ENCODE measurements at regions not wholly inside any gene's neighbourhood (a gene's known extent, or its start where the extent isn't known, plus 50 kb on each side); places are given as distances from the start of the nearest gene placed in this dataset.

DNA sequence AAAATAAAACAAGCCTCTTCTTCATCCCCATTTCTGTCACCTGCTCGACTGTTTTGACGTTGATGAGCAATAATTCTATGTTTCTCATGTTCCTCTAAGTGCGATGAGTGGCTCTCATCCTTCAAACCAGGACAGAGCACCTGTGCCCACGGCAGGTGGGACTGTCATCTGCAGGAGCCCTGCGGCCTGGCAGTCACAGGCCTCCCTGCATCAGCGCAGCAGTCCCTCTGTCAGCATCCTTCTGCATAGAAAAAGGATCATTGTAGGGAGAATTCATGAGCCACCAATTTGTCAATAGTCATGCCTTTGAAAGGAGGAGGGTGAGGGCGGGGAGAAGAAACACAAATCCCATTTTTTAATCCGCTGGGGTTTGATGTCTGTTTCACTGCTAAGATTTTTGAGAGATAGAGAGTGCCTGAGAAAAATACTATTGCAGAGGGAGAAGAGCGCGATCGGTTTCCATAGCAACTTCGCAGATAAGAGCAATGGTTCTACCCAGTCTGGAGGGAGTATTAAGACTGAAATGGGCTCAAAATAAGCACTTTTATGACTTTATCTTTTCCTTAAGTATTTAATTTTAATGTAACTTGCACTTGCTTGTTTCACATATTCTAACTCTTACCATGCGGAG, 234.3 kb upstream of the NCKAP5 start:
- no peak overlapping the region for H2AK5ac ChIP-seq (ENCODE audit: insufficient read length, low read length)
- H4K8ac ChIP-seq (replicated peaks; ENCODE audit: insufficient read length, low read depth, low read length), result no peak overlapping the region
- TF ChIP-seq, protein P1, sequence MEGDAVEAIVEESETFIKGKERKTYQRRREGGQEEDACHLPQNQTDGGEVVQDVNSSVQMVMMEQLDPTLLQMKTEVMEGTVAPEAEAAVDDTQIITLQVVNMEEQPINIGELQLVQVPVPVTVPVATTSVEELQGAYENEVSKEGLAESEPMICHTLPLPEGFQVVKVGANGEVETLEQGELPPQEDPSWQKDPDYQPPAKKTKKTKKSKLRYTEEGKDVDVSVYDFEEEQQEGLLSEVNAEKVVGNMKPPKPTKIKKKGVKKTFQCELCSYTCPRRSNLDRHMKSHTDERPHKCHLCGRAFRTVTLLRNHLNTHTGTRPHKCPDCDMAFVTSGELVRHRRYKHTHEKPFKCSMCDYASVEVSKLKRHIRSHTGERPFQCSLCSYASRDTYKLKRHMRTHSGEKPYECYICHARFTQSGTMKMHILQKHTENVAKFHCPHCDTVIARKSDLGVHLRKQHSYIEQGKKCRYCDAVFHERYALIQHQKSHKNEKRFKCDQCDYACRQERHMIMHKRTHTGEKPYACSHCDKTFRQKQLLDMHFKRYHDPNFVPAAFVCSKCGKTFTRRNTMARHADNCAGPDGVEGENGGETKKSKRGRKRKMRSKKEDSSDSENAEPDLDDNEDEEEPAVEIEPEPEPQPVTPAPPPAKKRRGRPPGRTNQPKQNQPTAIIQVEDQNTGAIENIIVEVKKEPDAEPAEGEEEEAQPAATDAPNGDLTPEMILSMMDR (conservative IDR thresholded peaks at IDR 0.05), result no peak
- Mint-ChIP-seq H3K4me1 (peaks cover 4 to 6% of the 10 kb centered on the region in 2 experiments), H3K4me3 (no peak overlapping the region; a peak in 1 of 5 replicates), H3K9me3 (peaks cover 0 to 2% of the 10 kb centered on the region in 2 experiments; a peak in 3 of 5 replicates), H3K27me3 (ENCODE audit: low read depth) (no peaks in the 10 kb centered on the region; the same call in none of the 2 replicates), H3K27ac (peak overlapping the region in 1 of 3 experiments; percentile 70; a peak in 1 of 7 replicates), H3K36me3 (ENCODE audit: insufficient read depth in 1 of 3, low read depth in 3 of 3) (no peaks in the 10 kb centered on the region; a peak in 1 of 7 replicates)
- H3K4ac ChIP-seq (ENCODE audit: low read depth, low read length), result no peak overlapping the region
- no peak overlapping the region for H4K5ac ChIP-seq (ENCODE audit: insufficient read length, low read depth, low read length)
- no peak overlapping the region for H2AFZ ChIP-seq (ENCODE audit: low read length)
- H2BK5ac ChIP-seq (ENCODE audit: insufficient read length, low read length), result no peak overlapping the region
- H3K79me1 ChIP-seq (ENCODE audit: insufficient read depth, low read depth, low read length, poor library complexity, severe bottlenecking), result no peaks in the 10 kb centered on the region
- H3K14ac ChIP-seq (ENCODE audit: insufficient read depth, low read length), result no peak overlapping the region
- no peak overlapping the region for H3K23ac ChIP-seq (ENCODE audit: insufficient read length, low read depth, low read length)
- no peak overlapping the region for H3T11ph ChIP-seq (ENCODE audit: low read length)
- H3K9me3 ChIP-seq (ENCODE audit: control insufficient read depth, low read depth, low read length), result no peaks in the 10 kb centered on the region
- no peak overlapping the region for H2BK20ac ChIP-seq (ENCODE audit: low read depth, low read length, poor library complexity, severe bottlenecking)
- no peaks in the 10 kb centered on the region for H3K79me2 ChIP-seq (ENCODE audit: insufficient read depth, low read length)
- H3K56ac ChIP-seq (ENCODE audit: insufficient read length, low read depth, low read length), result no peak overlapping the region
- H3K27ac ChIP-seq (ENCODE audit: insufficient read length, low read depth, low read length), result no peak overlapping the region
- no peak overlapping the region for H3K4me2 ChIP-seq (ENCODE audit: insufficient read depth, insufficient read length, low read length)
- H4K20me1 ChIP-seq (ENCODE audit: control insufficient read depth, insufficient read depth, insufficient read length), result no peaks in the 10 kb centered on the region
- H4K91ac ChIP-seq (ENCODE audit: insufficient read length, low read depth, low read length), result no peak overlapping the region
- H2BK120ac ChIP-seq (ENCODE audit: low read depth, low read length, poor library complexity, severe bottlenecking), result no peak overlapping the region
- WGBS (ENCODE audit: extremely low coverage, insufficient read length, low lambda C conversion rate), result no CpG with 5 or more reads among the region's 13 CpGs
- no peak overlapping the region for H3K9ac ChIP-seq (ENCODE audit: extremely low read depth, insufficient read length, low read length)
- H3K18ac ChIP-seq (ENCODE audit: insufficient read length, low read depth, low read length), result no peak overlapping the region
- no peaks in the 10 kb centered on the region for H3K23me2 ChIP-seq (ENCODE audit: insufficient read length, low read depth, low read length, poor library complexity, severe bottlenecking)
- DNase-seq, result no peak
- no peaks in the 10 kb centered on the region for H3K27me3 ChIP-seq (ENCODE audit: insufficient read depth, low read length)
- H3K4me1 ChIP-seq (ENCODE audit: insufficient read depth, low read length), result no peaks in the 10 kb centered on the region
- no peak overlapping the region for H2BK15ac ChIP-seq (ENCODE audit: low read depth, low read length)
- H2BK12ac ChIP-seq (ENCODE audit: insufficient read length, low read depth, low read length), result no peak overlapping the region
